ENCODE measurements at regions not wholly inside any gene's neighbourhood (a gene's known extent, or its start where the extent isn't known, plus 50 kb on each side); places are given as distances from the start of the nearest gene placed in this dataset.

DNA sequence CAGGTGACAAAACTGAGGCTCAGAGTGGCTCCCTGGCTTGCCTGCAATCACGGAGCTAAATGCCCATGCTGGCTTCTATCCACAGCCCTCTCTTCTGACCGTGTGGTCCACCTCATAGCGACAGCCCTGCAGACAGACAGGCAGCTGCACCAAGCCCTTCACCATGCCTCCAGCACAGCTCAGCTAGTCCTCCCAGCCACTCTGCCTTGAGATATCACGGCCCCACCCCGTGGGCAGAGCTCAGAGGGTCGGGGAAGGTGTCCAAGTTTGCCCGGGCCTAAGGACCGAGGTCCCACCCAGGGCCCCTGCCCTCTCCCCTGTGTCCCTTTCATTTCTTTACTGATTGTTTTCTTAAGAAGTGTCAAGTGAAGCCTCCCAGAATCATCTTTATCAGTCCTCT lies 128.2 kb upstream of the GLI2 start:
- Mint-ChIP-seq H3K36me3 (ENCODE audit: insufficient read depth in 1 of 3, low read depth in 3 of 3) (no peaks in the 10 kb centered on the region), H3K27ac (no peak overlapping the region), H3K27me3 (ENCODE audit: low read depth) (peaks cover 87% of the 10 kb centered on the region), H3K4me3 (no peak overlapping the region), H3K9me3 (no peaks in the 10 kb centered on the region), H3K4me1 (peaks cover 31 to 37% of the 10 kb centered on the region in 2 experiments)
- Histone ChIP-seq H3K27ac (ENCODE audit: insufficient read length, low read depth, low read length) (no peak overlapping the region), H3K27me3 (ENCODE audit: insufficient read depth, low read length) (no peaks in the 10 kb centered on the region), H3K23ac (ENCODE audit: insufficient read length, low read depth, low read length) (no peak overlapping the region), H2AFZ (ENCODE audit: low read length) (no peak overlapping the region), H2BK15ac (ENCODE audit: low read depth, low read length) (no peak overlapping the region), H2BK12ac (ENCODE audit: insufficient read length, low read depth, low read length) (no peak overlapping the region), H3K4me1 (ENCODE audit: insufficient read depth, low read length) (peaks cover 3% of the 10 kb centered on the region; the same call in 1 of the 2 replicates), H3K9ac (ENCODE audit: extremely low read depth, insufficient read length, low read length) (no peak overlapping the region), H4K91ac (ENCODE audit: insufficient read length, low read depth, low read length) (no peak overlapping the region), H4K5ac (ENCODE audit: insufficient read length, low read depth, low read length) (no peak overlapping the region), H2AK5ac (ENCODE audit: insufficient read length, low read length) (no peak overlapping the region), H3T11ph (ENCODE audit: low read length) (no peak overlapping the region), H3K56ac (ENCODE audit: insufficient read length, low read depth, low read length) (no peak overlapping the region), H2BK20ac (ENCODE audit: low read depth, low read length, poor library complexity, severe bottlenecking) (no peak overlapping the region), H3K79me1 (ENCODE audit: insufficient read depth, low read depth, low read length, poor library complexity, severe bottlenecking) (no peaks in the 10 kb centered on the region), H3K23me2 (ENCODE audit: insufficient read length, low read depth, low read length, poor library complexity, severe bottlenecking) (no peaks in the 10 kb centered on the region), H3K4me2 (ENCODE audit: insufficient read depth, insufficient read length, low read length) (no peak overlapping the region), H3K79me2 (ENCODE audit: insufficient read depth, low read length) (no peaks in the 10 kb centered on the region), H3K4ac (ENCODE audit: low read depth, low read length) (no peak overlapping the region), H3K9me3 (ENCODE audit: control insufficient read depth, low read depth, low read length) (no peaks in the 10 kb centered on the region), H2BK5ac (ENCODE audit: insufficient read length, low read length) (no peak overlapping the region), H3K18ac (ENCODE audit: insufficient read length, low read depth, low read length) (no peak overlapping the region), H4K8ac (replicated peaks; ENCODE audit: insufficient read length, low read depth, low read length) (no peak overlapping the region), H4K20me1 (ENCODE audit: control insufficient read depth, insufficient read depth, insufficient read length) (no peaks in the 10 kb centered on the region), H2BK120ac (ENCODE audit: low read depth, low read length, poor library complexity, severe bottlenecking) (no peak overlapping the region), H3K14ac (ENCODE audit: insufficient read depth, low read length) (peak overlapping the region; percentile 44; the same call in 1 of the 2 replicates)
- DNase-seq = no peak
- TF ChIP-seq, protein P1, sequence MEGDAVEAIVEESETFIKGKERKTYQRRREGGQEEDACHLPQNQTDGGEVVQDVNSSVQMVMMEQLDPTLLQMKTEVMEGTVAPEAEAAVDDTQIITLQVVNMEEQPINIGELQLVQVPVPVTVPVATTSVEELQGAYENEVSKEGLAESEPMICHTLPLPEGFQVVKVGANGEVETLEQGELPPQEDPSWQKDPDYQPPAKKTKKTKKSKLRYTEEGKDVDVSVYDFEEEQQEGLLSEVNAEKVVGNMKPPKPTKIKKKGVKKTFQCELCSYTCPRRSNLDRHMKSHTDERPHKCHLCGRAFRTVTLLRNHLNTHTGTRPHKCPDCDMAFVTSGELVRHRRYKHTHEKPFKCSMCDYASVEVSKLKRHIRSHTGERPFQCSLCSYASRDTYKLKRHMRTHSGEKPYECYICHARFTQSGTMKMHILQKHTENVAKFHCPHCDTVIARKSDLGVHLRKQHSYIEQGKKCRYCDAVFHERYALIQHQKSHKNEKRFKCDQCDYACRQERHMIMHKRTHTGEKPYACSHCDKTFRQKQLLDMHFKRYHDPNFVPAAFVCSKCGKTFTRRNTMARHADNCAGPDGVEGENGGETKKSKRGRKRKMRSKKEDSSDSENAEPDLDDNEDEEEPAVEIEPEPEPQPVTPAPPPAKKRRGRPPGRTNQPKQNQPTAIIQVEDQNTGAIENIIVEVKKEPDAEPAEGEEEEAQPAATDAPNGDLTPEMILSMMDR (conservative IDR thresholded peaks at IDR 0.05) = no peak
- WGBS (ENCODE audit: extremely low coverage, insufficient read length, low lambda C conversion rate) = no CpG with 5 or more reads among the region's 8 CpGs

All from H9 (cell line).